Epithelial cell of proximal tubule (primary cell): ENCODE measurements at regions not wholly inside any gene's neighbourhood (a gene's known extent, or its start where the extent isn't known, plus 50 kb on each side); places are given as distances from the start of the nearest gene placed in this dataset.

ENCODE experiments used
- DNase-seq: peaks from one replicate; pipeline ENCODE4 v3.0.0-alpha.2; 2011; ENCODE audit warnings: low read depth
- H3K4me3 ChIP-seq: 2 replicates; pipeline ENCODE4 v1.5.1; 2011; ENCODE audit warnings: low read depth, mild to moderate bottlenecking, low read length
- CTCF ChIP-seq: conservative IDR thresholded peaks from 2 replicates; pipeline ENCODE4 v1.5.1; 2012; ENCODE audit warnings: low read depth, mild to moderate bottlenecking, low read length

- TF ChIP-seq CTCF = no peak
- DNase-seq = peak; percentile 47
- no peak overlapping the region for H3K4me3 ChIP-seq
Observed at GRCh38 chr6:18978337-18979128, 591.4 kb downstream of the RNF144B start.

GRCh38 chr6:18985061-18985460 is 597.9 kb downstream of the RNF144B start:
- TF ChIP-seq CTCF = no peak
- no peak overlapping the region for H3K4me3 ChIP-seq
- no peak for DNase-seq

- H3K4me3 ChIP-seq = no peak overlapping the region
- no peak for DNase-seq
- no peak for TF ChIP-seq CTCF
Observed at GRCh38 chr6:18985996-18986395, 598.8 kb downstream of the RNF144B start.

- TF ChIP-seq CTCF = no peak
- no peak for DNase-seq
- H3K4me3 ChIP-seq = no peak overlapping the region
Observed at GRCh38 chr6:18988636-18989035, 601.5 kb downstream of the RNF144B start.

- no peak overlapping the region for H3K4me3 ChIP-seq
- TF ChIP-seq CTCF = peak; percentile 87
- DNase-seq = no peak
Observed at GRCh38 chr6:18990059-18990978, 603.2 kb downstream of the RNF144B start.

- DNase-seq = peak; percentile 20
- TF ChIP-seq CTCF = peak; percentile 84
- H3K4me3 ChIP-seq = no peak overlapping the region
Observed at GRCh38 chr6:18997375-18997826, 610.3 kb downstream of the RNF144B start.
